CD4-positive, alpha-beta T cell treated with Interleukin-6 for 4 hours (primary cell): ENCODE measurements at regions not wholly inside any gene's neighbourhood (a gene's known extent, or its start where the extent isn't known, plus 50 kb on each side); places are given as distances from the start of the nearest gene placed in this dataset.

ENCODE experiments used
- DNase-seq: peaks from one replicate; pipeline ENCODE4 v3.0.0-alpha.2; 2020; ENCODE audit warnings: mixed read lengths

GRCh38 chr7:98679741-98680140, 62.7 kb downstream of the NPTX2 start:
- no peak for DNase-seq

- no peak for DNase-seq
These were observed 64.4 kb downstream of the NPTX2 start for GRCh38 chr7:98681511-98681910.

- no peak for DNase-seq
These were observed 64.9 kb downstream of the NPTX2 start for GRCh38 chr7:98681951-98682350.

DNA sequence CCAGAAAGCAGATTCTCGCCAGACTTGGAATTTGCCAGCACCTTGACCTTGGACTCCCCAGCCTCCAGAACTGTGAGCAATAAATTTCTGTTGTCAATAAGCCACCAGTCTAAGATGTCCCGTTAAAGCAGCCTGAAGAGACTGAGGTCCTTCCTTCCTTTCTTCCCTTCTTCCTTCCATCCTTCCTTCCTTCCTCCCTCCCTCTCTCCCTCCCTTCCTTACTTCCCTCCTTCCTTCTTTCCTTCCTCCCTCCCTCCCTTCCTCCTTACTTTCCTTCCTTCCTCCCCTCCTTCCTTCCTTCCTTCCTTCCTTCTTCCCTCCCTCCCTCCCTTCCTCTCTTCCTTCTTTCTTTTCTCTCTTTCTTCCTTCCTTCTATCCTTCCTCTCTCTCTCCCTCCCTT, 66.4 kb downstream of the NPTX2 start:
- DNase-seq = no peak

GRCh38 chr7:98685541-98685940, 68.5 kb downstream of the NPTX2 start:
- no peak for DNase-seq

DNA sequence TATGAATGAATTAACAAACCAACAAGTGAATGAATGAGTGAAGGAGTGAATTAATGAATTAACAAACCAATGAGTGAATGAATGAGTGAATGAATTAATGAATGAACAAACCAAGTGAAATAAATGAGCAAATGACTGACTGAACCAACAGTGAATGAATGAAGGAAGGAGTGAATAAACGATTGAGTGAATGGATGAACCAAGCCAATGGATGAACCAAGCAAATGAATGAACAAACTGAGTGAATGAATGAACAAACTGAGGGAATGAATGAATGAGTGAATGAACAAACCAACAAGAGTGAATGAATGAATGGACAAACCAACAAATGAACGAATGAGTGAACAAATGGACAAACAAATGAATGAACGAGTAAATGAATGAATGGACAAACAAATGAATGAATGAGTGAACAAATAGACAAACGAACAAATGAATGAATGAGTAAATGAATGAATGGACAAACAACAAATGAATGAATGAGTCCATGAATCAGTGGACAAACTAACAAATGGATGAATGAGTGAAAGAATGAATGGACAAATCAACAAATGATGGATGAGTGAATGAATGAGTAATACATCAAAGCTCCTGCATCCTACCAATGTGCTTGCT, 69.5 kb downstream of the NPTX2 start:
- DNase-seq = no peak

DNA sequence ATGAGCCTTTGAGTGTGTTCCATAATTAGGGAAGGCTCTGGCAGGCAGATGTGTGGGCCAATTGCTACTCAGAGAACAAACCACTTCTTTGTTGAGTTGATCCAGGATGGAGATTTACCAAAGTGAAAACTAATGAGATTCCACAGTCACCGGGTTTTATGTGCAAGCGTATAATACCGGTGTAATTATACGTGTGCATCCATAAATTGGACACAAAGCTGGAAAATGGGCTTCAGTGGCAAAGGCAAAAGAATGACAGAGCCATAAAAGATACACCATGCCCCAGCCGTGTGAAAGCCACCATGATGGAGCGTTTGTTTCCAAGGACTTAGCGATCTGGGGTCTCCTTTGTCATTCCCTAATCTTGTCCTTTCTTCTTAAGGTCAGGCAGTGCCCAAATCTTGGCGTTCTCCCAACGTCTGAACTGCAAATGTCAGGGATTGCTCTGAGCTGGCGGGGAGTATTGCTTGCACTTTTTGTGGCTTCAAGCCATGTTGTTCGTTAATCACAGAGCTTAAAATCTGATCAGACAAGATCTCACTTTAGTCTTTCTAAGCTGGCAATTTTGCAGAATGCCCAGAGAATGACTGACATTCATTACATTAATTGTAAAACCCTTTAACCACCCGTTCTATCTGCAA, 70.1 kb downstream of the NPTX2 start:
- DNase-seq = no peak

DNA sequence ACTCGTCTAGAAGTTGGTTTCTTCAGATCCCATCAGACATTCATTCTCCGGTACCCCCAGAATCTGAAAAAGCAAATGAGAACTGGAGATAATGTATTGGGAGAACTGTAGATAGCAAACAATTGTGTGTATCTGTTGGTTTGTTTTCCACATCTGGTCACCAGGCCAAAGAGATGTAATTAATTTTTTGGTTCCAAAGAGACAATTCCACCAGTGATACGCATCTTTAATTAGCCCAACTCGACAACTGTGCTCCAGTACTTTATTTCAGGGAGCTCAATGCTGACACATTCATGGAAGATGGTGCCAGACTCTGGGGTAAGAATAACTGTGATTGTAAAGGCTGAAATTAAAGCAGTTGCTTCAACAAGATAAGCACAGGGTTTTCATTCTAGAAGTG, 74.5 kb downstream of the NPTX2 start:
- DNase-seq = no peak

- no peak for DNase-seq
These were observed 80.0 kb downstream of the NPTX2 start for GRCh38 chr7:98697083-98697482.

GRCh38 chr7:98697485-98698240, 80.6 kb downstream of the NPTX2 start:
- no peak for DNase-seq

GRCh38 chr7:98698976-98699375, 81.9 kb downstream of the NPTX2 start:
- DNase-seq = no peak

- no peak for DNase-seq
These were observed 83.4 kb downstream of the NPTX2 start for GRCh38 chr7:98700533-98700932.

GRCh38 chr7:98701372-98701771, 84.3 kb downstream of the NPTX2 start:
- DNase-seq = no peak

DNA sequence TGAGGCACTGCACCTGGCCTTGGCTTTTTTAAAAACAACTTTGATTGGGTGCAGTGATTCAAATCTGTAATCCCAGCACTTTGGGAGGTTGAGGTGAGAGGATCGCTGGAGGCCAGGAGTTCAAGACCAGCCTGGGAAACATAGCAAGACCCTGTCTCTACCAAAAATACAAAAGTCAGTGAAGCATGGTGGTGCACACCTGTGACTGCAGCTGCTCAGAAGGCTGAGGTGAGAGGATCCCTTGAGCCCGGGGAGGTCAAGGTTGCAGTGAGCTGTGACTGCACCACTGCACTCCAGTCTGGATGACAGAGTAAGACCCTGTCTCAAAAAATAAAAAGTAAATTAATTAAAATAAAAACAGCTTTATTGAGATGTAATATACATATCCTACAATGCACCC, 84.9 kb downstream of the NPTX2 start:
- no peak for DNase-seq

DNA sequence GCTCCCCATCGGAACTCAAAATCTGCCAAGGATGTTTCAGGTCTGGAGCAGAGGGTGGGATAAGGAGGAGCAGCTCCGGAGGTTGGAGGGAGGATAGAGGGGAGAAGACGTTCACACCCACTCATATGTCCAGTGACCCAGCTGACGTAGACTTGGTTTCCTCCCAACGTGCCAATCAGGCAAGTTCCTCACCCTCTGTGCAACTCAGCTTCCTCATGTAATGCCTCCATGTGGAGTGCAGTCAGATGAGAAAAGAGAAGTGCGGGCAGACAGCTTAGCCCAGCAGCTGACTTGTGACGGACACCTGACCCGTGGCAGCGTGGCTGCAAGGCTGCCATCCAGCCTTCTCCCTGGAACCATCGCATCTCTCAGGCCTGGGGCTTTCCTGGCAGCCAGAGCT, 86.8 kb downstream of the NPTX2 start:
- no peak for DNase-seq

DNA sequence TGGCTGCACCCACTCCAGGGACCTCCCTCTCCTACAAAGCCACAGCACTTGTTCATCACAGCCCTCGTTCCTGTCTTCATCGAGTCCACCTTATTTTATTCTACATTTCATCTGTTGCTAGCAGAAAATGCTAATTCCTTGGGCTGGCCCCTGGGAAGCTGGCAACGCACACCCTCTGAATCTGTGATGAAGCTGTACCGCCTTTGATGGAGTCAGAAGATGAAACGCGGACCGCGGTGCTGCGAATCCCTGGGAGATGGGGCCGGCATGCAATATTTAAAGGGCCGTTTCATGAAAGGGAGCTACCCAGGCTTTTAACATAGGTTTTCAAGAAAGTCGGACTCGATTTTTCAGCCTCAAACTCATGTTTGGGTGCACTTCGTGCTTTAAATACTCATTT, 88.5 kb downstream of the NPTX2 start:
- DNase-seq = no peak

DNA sequence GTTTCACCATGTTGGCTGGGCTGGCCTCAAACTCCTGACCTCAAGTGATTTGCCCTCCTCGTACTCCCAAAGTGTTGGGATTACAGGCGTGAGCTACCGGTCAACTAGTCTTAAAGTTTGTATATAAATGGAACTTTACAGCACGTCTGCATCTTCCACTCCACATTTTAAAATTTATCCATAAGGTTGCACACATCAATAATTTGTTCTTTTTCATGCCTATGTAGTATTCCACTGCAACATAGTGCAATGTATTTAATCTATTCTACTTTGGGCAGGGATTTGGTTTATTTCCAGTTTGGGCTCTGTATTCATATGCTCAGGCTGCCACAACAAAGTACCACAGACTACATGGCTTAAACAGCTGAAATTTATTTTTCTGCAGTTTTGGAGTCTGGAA, 90.0 kb downstream of the NPTX2 start:
- DNase-seq = no peak

GRCh38 chr7:98711945-98712344, 94.9 kb downstream of the NPTX2 start:
- no peak for DNase-seq

DNA sequence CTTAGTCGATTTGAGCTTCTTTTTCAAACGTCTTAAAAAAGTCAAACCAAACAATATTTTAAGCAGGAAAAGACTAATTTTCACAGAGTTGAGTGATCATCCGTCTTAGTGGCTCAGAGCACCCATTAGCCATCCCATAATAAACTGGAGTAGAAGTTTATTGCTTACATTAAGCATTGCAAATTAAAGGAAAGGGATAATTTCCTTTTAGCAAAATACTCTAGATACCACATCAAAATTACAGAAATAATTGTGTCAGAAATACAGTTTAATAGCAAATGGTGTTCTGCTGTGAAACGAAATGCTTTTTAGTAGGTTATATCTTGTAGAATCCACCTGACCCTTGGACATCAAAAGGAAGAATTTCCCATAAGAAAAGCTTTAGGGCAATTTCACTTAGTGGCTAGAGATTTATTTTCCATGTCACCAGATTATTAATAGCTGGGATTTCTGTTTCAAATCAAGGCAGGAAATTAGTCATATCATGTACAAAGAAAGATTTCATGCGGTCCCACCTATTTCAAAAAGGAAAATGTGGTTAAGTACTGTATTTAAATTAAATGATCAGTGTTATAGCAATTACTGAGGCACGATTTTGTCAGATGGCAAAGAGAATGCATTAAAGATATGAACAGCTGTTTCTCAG, 96.2 kb downstream of the NPTX2 start:
- no peak for DNase-seq

DNA sequence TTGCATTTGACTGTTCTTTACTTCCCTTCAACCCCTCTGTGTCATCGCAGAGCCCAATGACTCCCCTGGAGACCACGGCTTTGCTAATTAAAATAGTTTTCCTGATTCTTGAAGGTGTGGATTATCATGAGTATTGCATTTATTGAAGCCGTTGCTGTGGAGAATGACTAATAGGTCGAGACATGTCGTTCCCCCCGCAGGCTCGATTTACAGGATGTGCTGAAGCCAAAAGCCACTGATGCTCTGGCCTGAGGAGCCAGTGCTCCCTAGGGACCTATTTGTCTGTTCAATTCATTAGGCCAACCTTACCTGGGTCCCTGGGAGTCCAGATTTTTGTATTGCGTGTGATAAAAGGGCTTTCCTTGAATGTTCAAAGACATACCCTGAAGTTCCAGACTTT, 102.3 kb downstream of the NPTX2 start:
- no peak for DNase-seq

GRCh38 chr7:98722402-98722801, 105.3 kb downstream of the NPTX2 start:
- no peak for DNase-seq

DNA sequence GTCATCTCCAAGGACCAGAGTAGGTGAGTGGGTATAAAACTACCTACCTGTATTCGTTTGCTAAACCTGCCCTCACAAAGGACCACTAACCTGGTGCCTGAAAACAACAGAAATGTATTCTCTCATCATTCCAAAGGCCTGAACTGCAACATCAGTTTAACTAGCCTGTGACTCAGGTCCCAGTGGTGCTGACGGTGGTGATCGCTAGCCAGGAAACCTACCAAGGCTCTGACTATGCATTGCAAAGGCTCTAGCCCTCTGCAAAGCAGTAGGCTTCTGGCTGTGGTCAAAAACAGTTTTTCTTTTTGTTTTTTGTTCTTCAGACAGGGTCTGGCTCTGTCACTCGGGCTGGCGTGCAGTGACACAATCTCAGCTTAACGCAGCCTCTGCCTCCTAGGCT, 107.5 kb downstream of the NPTX2 start:
- no peak for DNase-seq

- DNase-seq = no peak
These were observed 110.1 kb downstream of the NPTX2 start for GRCh38 chr7:98727146-98727709.

- DNase-seq = no peak
These were observed 111.5 kb downstream of the NPTX2 start for GRCh38 chr7:98728555-98728954.
